ENCODE measurements at regions not wholly inside any gene's neighbourhood (a gene's known extent, or its start where the extent isn't known, plus 50 kb on each side); places are given as distances from the start of the nearest gene placed in this dataset.
"Not testable (repeated sequence)": the region's sequence is repeated elsewhere in the genome, so short reads cannot be mapped to it uniquely, and the experiment has no call there.

- no peak for DNase-seq
Observed at GRCh38 chr5:53369681-53370080, 110.7 kb upstream of the FST start.

- DNase-seq: no peak
Observed at GRCh38 chr5:53373451-53374158, 106.8 kb upstream of the FST start.

- no peak for DNase-seq
Observed at GRCh38 chr5:53376853-53377252, 103.6 kb upstream of the FST start.

GRCh38 chr5:53378190-53378589 lies 102.2 kb upstream of the FST start:
- no peak for DNase-seq

- DNase-seq: no peak
Observed at GRCh38 chr5:53378590-53379247, 101.7 kb upstream of the FST start.

GRCh38 chr5:53386341-53386740 lies 94.1 kb upstream of the FST start:
- DNase-seq: no peak

- no peak for DNase-seq
Observed at GRCh38 chr5:53389093-53389492, 91.3 kb upstream of the FST start.

- no peak for DNase-seq
Observed at GRCh38 chr5:53392073-53392472, 88.4 kb upstream of the FST start.

- no peak for DNase-seq
Observed at GRCh38 chr5:53394808-53395207, 85.6 kb upstream of the FST start.

- DNase-seq: no peak
Observed at GRCh38 chr5:53397141-53397757, 83.2 kb upstream of the FST start.

- no peak for DNase-seq
Observed at GRCh38 chr5:53397845-53398244, 82.6 kb upstream of the FST start.

- no peak for DNase-seq
Observed at GRCh38 chr5:53399926-53400697, 80.3 kb upstream of the FST start.

- DNase-seq: no peak
Observed at GRCh38 chr5:53403291-53403690, 77.1 kb upstream of the FST start.

GRCh38 chr5:53403758-53404157 lies 76.7 kb upstream of the FST start:
- DNase-seq: no peak

- no peak for DNase-seq
Observed at GRCh38 chr5:53405396-53405795, 75.0 kb upstream of the FST start.

- no peak for DNase-seq
Observed at GRCh38 chr5:53406630-53407316, 73.7 kb upstream of the FST start.

GRCh38 chr5:53407373-53407772 lies 73.1 kb upstream of the FST start:
- no peak for DNase-seq

- DNase-seq: no peak
Observed at GRCh38 chr5:53411388-53411787, 69.0 kb upstream of the FST start.

GRCh38 chr5:53412499-53412898 lies 67.9 kb upstream of the FST start:
- not testable (repeated sequence) for DNase-seq

GRCh38 chr5:53416144-53416738 lies 64.2 kb upstream of the FST start:
- DNase-seq: no peak

- DNase-seq: no peak
Observed at GRCh38 chr5:53418409-53418808, 62.0 kb upstream of the FST start.

- no peak for DNase-seq
Observed at GRCh38 chr5:53418826-53419658, 61.4 kb upstream of the FST start.

Measured in NCI-H446 (cell line).